Upper lobe of right lung (tissue), 1 donor: ENCODE measurements at regions not wholly inside any gene's neighbourhood (a gene's known extent, or its start where the extent isn't known, plus 50 kb on each side); places are given as distances from the start of the nearest gene placed in this dataset.

Experiments used
- ATAC-seq: fragments of 200-7000 bp; cut with Tn5 transposase; one replicate; pipeline ENCODE4 v1.9.1; 2020; ENCODE audit warnings: mild to moderate bottlenecking, moderate library complexity
- DNase-seq: peaks from one replicate; pipeline ENCODE4 v3.0.0-alpha.2; 2020
- H3K27ac ChIP-seq: fragments of 200-600 bp; one replicate; pipeline ENCODE4 v1.8.0; 2022
- H3K27me3 ChIP-seq: fragments of 200-600 bp; one replicate; pipeline ENCODE4 v1.8.0; 2022; ENCODE audit warnings: mild to moderate bottlenecking
- H3K36me3 ChIP-seq: fragments of 200-600 bp; one replicate; pipeline ENCODE4 v1.8.0; 2022
- H3K4me1 ChIP-seq: fragments of 200-600 bp; one replicate; pipeline ENCODE4 v1.8.0; 2022
- H3K4me3 ChIP-seq: fragments of 200-600 bp; one replicate; pipeline ENCODE4 v1.8.0; 2022; ENCODE audit warnings: mild to moderate bottlenecking
- H3K9me3 ChIP-seq: fragments of 200-600 bp; one replicate; pipeline ENCODE4 v1.8.0; 2022
- CTCF ChIP-seq: fragments of 200-600 bp; IDR thresholded peaks from one replicate; pipeline ENCODE4 v1.8.0; 2022; ENCODE audit warnings: antibody characterized with exemption
- intact Hi-C: fragments of 100-400 bp; cut with DNase I; formaldehyde crosslinking; loops from one replicate; pipeline ENCODE4 v1.11.0; 2022
- donor health status: DM: no; HTN: yes; CAD: no; lungs with severe emphysema.

- TF ChIP-seq CTCF, result no peak
- intact Hi-C loops, result no loop called here
- DNase-seq (no peak), ATAC-seq (no peak)
- H3K27me3 ChIP-seq, result no peaks in the 10 kb centered on the region
- no peak overlapping the region for H3K27ac ChIP-seq
- no peak overlapping the region for H3K4me3 ChIP-seq
- H3K36me3 ChIP-seq, result no peaks in the 10 kb centered on the region
- H3K9me3 ChIP-seq, result no peaks in the 10 kb centered on the region
- peaks cover 7% of the 10 kb centered on the region for H3K4me1 ChIP-seq
Observed at GRCh38 chr2:234145057-234145456, 94.6 kb downstream of the SPP2 start.

GRCh38 chr2:234143896-234144295, 93.4 kb downstream of the SPP2 start:
- ATAC-seq, result no peak
- no peaks in the 10 kb centered on the region for H3K27me3 ChIP-seq
- H3K4me1 ChIP-seq, result peaks cover 7% of the 10 kb centered on the region
- no peak for DNase-seq
- H3K36me3 ChIP-seq, result no peaks in the 10 kb centered on the region
- H3K27ac ChIP-seq, result no peak overlapping the region
- no peaks in the 10 kb centered on the region for H3K9me3 ChIP-seq
- H3K4me3 ChIP-seq, result no peak overlapping the region
- intact Hi-C loops, result no loop called here
- no peak for TF ChIP-seq CTCF

- H3K27me3 ChIP-seq, result no peaks in the 10 kb centered on the region
- no peak overlapping the region for H3K27ac ChIP-seq
- H3K36me3 ChIP-seq, result no peaks in the 10 kb centered on the region
- ATAC-seq (peak; percentile 55), DNase-seq (no peak)
- TF ChIP-seq CTCF, result no peak
- no peak overlapping the region for H3K4me3 ChIP-seq
- peaks cover 7% of the 10 kb centered on the region for H3K4me1 ChIP-seq
- intact Hi-C loops, result no loop called here
- no peaks in the 10 kb centered on the region for H3K9me3 ChIP-seq
Observed at GRCh38 chr2:234142530-234142929, 92.0 kb downstream of the SPP2 start.

- intact Hi-C loops, result no loop called here
- DNase-seq (no peak), ATAC-seq (no peak)
- Histone ChIP-seq H3K9me3 (no peaks in the 10 kb centered on the region), H3K4me1 (peaks cover 7% of the 10 kb centered on the region), H3K36me3 (no peaks in the 10 kb centered on the region), H3K4me3 (no peak overlapping the region), H3K27me3 (no peaks in the 10 kb centered on the region), H3K27ac (no peak overlapping the region)
- TF ChIP-seq CTCF, result no peak
Observed at GRCh38 chr2:234139755-234140154, 89.3 kb downstream of the SPP2 start.

GRCh38 chr2:234138836-234139235, 88.3 kb downstream of the SPP2 start:
- TF ChIP-seq CTCF, result no peak
- H3K27me3 ChIP-seq, result no peaks in the 10 kb centered on the region
- no peak for DNase-seq

GRCh38 chr2:234137400-234138014, 87.0 kb downstream of the SPP2 start:
- intact Hi-C loops, result no loop called here
- Histone ChIP-seq H3K4me3 (no peak overlapping the region), H3K27ac (no peak overlapping the region), H3K9me3 (no peaks in the 10 kb centered on the region), H3K27me3 (no peaks in the 10 kb centered on the region), H3K36me3 (no peaks in the 10 kb centered on the region), H3K4me1 (peaks cover 7% of the 10 kb centered on the region)
- DNase-seq (no peak), ATAC-seq (peak; percentile 36)
- no peak for TF ChIP-seq CTCF

More at GRCh38 chr2:234138836-234139235, 88.3 kb downstream of the SPP2 start:
- H3K27ac ChIP-seq, result no peak overlapping the region
- ATAC-seq, result no peak
- peaks cover 7% of the 10 kb centered on the region for H3K4me1 ChIP-seq
- no peaks in the 10 kb centered on the region for H3K36me3 ChIP-seq
- H3K4me3 ChIP-seq, result no peak overlapping the region
- intact Hi-C loops, result no loop called here
- no peaks in the 10 kb centered on the region for H3K9me3 ChIP-seq
